Right ventricle myocardium inferior (tissue), 1 donor: ENCODE measurements at regions not wholly inside any gene's neighbourhood (a gene's known extent, or its start where the extent isn't known, plus 50 kb on each side); places are given as distances from the start of the nearest gene placed in this dataset.

ENCODE experiments used
- ATAC-seq: fragments of 200-7000 bp; cut with Tn5 transposase; one replicate; pipeline ENCODE4 v1.9.1; 2020; ENCODE audit warnings: mild to moderate bottlenecking, moderate library complexity
- DNase-seq: peaks from one replicate; pipeline ENCODE4 v3.0.0; 2021; ENCODE audit errors: missing footprints
- intact Hi-C: fragments of 100-400 bp; cut with DNase I; formaldehyde crosslinking; loops from one replicate; pipeline ENCODE4 v1.11.0; 2022
- donor health status: DM: no; HTN: yes; CAD: no; lungs with severe emphysema.

- ATAC-seq (no peak), DNase-seq (no peak)
- intact Hi-C loops: no loop called here
Measured at GRCh38 chr13:111883571-111884343, 183.2 kb upstream of the SOX1 start.

GRCh38 chr13:111886217-111886945 is 180.6 kb upstream of the SOX1 start:
- intact Hi-C loops: no loop called here
- ATAC-seq (no peak), DNase-seq (no peak)

- DNase-seq (no peak), ATAC-seq (no peak)
- intact Hi-C loops: no loop called here
Measured at GRCh38 chr13:111893071-111893606, 173.8 kb upstream of the SOX1 start.

- DNase-seq (no peak), ATAC-seq (no peak)
- intact Hi-C loops: no loop called here
Measured at GRCh38 chr13:111893607-111894443, 173.1 kb upstream of the SOX1 start.

GRCh38 chr13:111895896-111896821 is 170.8 kb upstream of the SOX1 start:
- DNase-seq (no peak), ATAC-seq (no peak)
- intact Hi-C loops: no loop called here

- intact Hi-C loops: no loop called here
- DNase-seq (no peak), ATAC-seq (no peak)
Measured at GRCh38 chr13:111897178-111897845, 169.6 kb upstream of the SOX1 start.

GRCh38 chr13:111897846-111898215 is 169.1 kb upstream of the SOX1 start:
- DNase-seq (no peak), ATAC-seq (no peak)
- intact Hi-C loops: no loop called here

GRCh38 chr13:111898956-111899713 is 167.8 kb upstream of the SOX1 start:
- intact Hi-C loops: no loop called here
- DNase-seq (no peak), ATAC-seq (no peak)

- intact Hi-C loops: no loop called here
- ATAC-seq: no peak
Measured at GRCh38 chr13:111899714-111900389, 167.1 kb upstream of the SOX1 start.

GRCh38 chr13:111900390-111901131 is 166.4 kb upstream of the SOX1 start:
- ATAC-seq (no peak), DNase-seq (no peak)
- intact Hi-C loops: no loop called here

More at GRCh38 chr13:111899714-111900389, 167.1 kb upstream of the SOX1 start:
- no peak for DNase-seq

GRCh38 chr13:111901267-111901915 is 165.6 kb upstream of the SOX1 start:
- intact Hi-C loops: no loop called here

GRCh38 chr13:111902726-111903125 is 164.2 kb upstream of the SOX1 start:
- no peak for DNase-seq
- no peak for ATAC-seq
- intact Hi-C loops: no loop called here

More at GRCh38 chr13:111901267-111901915, 165.6 kb upstream of the SOX1 start:
- ATAC-seq (no peak), DNase-seq (no peak)

- intact Hi-C loops: no loop called here
- DNase-seq: no peak
- no peak for ATAC-seq
Measured at GRCh38 chr13:111903143-111903542, 163.8 kb upstream of the SOX1 start.

GRCh38 chr13:111904166-111904565 is 162.8 kb upstream of the SOX1 start:
- intact Hi-C loops: no loop called here
- DNase-seq: no peak
- ATAC-seq: no peak
